Liver (tissue), 8 donors: ENCODE measurements at regions not wholly inside any gene's neighbourhood (a gene's known extent, or its start where the extent isn't known, plus 50 kb on each side); places are given as distances from the start of the nearest gene placed in this dataset.

Experiments
- DNase-seq: peaks from one replicate; pipeline ENCODE4 v3.0.0-alpha.2; 2017; ENCODE audit warnings: low spot score
- H3K27ac ChIP-seq, 2 donors: one replicate each; pipeline ENCODE4 v1.7.0; 2013; ENCODE audit warnings: inconsistent platforms in 2 of 2, low read length in 2 of 2, control low read depth in 1 of 2, low read depth in 1 of 2, mild to moderate bottlenecking in 1 of 2
- H3K27me3 ChIP-seq, 4 donors: one replicate each; pipeline versions ENCODE4 v1.6.1 to v1.7.0; 2013; ENCODE audit warnings: low read length in 3 of 4, inconsistent platforms in 1 of 4, mild to moderate bottlenecking in 1 of 4, moderate library complexity in 1 of 4; ENCODE audit not compliant: control insufficient read depth in 4 of 4, insufficient read depth in 4 of 4
- H3K36me3 ChIP-seq, 4 donors: one replicate each; pipeline versions ENCODE4 v1.6.1 to v1.7.0; 2013; ENCODE audit warnings: low read length in 3 of 4, mild to moderate bottlenecking in 3 of 4, low read depth in 1 of 4, moderate library complexity in 1 of 4; ENCODE audit not compliant: control insufficient read depth in 4 of 4, insufficient read depth in 3 of 4
- H3K4me1 ChIP-seq, 4 donors: one replicate each; pipeline versions ENCODE4 v1.6.1 to v1.7.0; 2013; ENCODE audit warnings: low read length in 3 of 4, mild to moderate bottlenecking in 3 of 4, moderate library complexity in 1 of 4; ENCODE audit not compliant: control insufficient read depth in 4 of 4, insufficient read depth in 4 of 4
- H3K4me3 ChIP-seq, 3 donors: one replicate each; pipeline versions ENCODE4 v1.6.1 to v1.7.0; 2013; ENCODE audit warnings: low read length in 3 of 3, control low read depth in 1 of 3, low read depth in 1 of 3, mild to moderate bottlenecking in 1 of 3
- H3K9ac ChIP-seq, 2 donors: one replicate each; pipeline ENCODE4 v1.7.0; 2013; ENCODE audit warnings: low read length in 2 of 2, mild to moderate bottlenecking in 2 of 2, moderate library complexity in 2 of 2, control low read depth in 1 of 2, low read depth in 1 of 2
- H3K9me3 ChIP-seq, 4 donors: one replicate each; pipeline versions ENCODE4 v1.6.1 to v1.7.0; 2013; ENCODE audit warnings: low read length in 3 of 4; ENCODE audit not compliant: control insufficient read depth in 4 of 4
- EGR1 ChIP-seq, 2 donors: IDR thresholded peaks; 2 replicates each; pipeline ENCODE4 v1.6.1; 2016 to 2018; ENCODE audit warnings: antibody characterized with exemption in 2 of 2, low read depth in 2 of 2
- FOXA1 ChIP-seq: IDR thresholded peaks from 2 replicates; pipeline ENCODE4 v1.6.1; 2016; ENCODE audit warnings: antibody characterized with exemption
- FOXA2 ChIP-seq: IDR thresholded peaks from 2 replicates; pipeline ENCODE4 v1.6.1; 2016; ENCODE audit warnings: antibody characterized with exemption
- GABPA ChIP-seq, 2 donors: IDR thresholded peaks in 1 of 2; conservative IDR thresholded peaks in 1 of 2; 2 replicates each; pipeline ENCODE4 v1.6.1; 2016; ENCODE audit warnings: antibody characterized with exemption in 2 of 2, mild to moderate bottlenecking in 1 of 2, moderate library complexity in 1 of 2
- HNF4A ChIP-seq, 2 donors: conservative IDR thresholded peaks; 2 replicates each; pipeline ENCODE4 v1.6.1; 2016; ENCODE audit warnings: antibody characterized with exemption in 2 of 2, mild to moderate bottlenecking in 2 of 2
- HNF4G ChIP-seq: IDR thresholded peaks from 2 replicates; pipeline ENCODE4 v1.6.1; 2016; ENCODE audit warnings: antibody characterized with exemption
- JUND ChIP-seq, 2 donors: IDR thresholded peaks; 2 replicates each; pipeline ENCODE4 v1.6.1; 2016; ENCODE audit warnings: antibody characterized with exemption in 2 of 2
- NR2F2 ChIP-seq: IDR thresholded peaks from 2 replicates; pipeline ENCODE4 v1.6.1; 2016; ENCODE audit warnings: antibody characterized with exemption
- RAD21 ChIP-seq, 2 donors: IDR thresholded peaks; 2 replicates each; pipeline ENCODE4 v1.6.1; 2016; ENCODE audit warnings: antibody characterized with exemption in 2 of 2, mild to moderate bottlenecking in 2 of 2
- RXRA ChIP-seq, 2 donors: IDR thresholded peaks; 2 replicates each; pipeline ENCODE4 v1.6.1; 2017 to 2018; ENCODE audit warnings: antibody characterized with exemption in 2 of 2, mild to moderate bottlenecking in 1 of 2
- SP1 ChIP-seq: IDR thresholded peaks from 2 replicates; pipeline ENCODE4 v1.6.1; 2018; ENCODE audit warnings: antibody characterized with exemption, mild to moderate bottlenecking
- TAF1 ChIP-seq: conservative IDR thresholded peaks from 2 replicates; pipeline ENCODE4 v1.6.1; 2016; ENCODE audit warnings: antibody characterized with exemption, mild to moderate bottlenecking
- YY1 ChIP-seq: IDR thresholded peaks from 2 replicates; pipeline ENCODE4 v1.6.1; 2016; ENCODE audit warnings: antibody characterized with exemption, mild to moderate bottlenecking
- ZBTB33 ChIP-seq: IDR thresholded peaks from 2 replicates; pipeline ENCODE4 v1.6.1; 2016; ENCODE audit warnings: antibody characterized with exemption
- WGBS: extraction: QIAGEN DNeasy Blood & Tissue Kit; methylation state at CpG from one replicate; pipeline ENCODE4 v1.1.7; 2013; 5-methylcytosine and 5-hydroxymethylcytosine counted together
- TF ChIP-seq, protein P1 (sequence below): IDR thresholded peaks from 2 replicates; pipeline ENCODE4 v1.6.1; 2016; ENCODE audit warnings: antibody characterized with exemption, mild to moderate bottlenecking
- TF ChIP-seq, protein P2 (sequence below): fragments of 150-350 bp; IDR thresholded peaks from 2 replicates; pipeline ENCODE4 v1.5.1; 2017; ENCODE audit warnings: improper control_type of control experiment, low read depth, low read length; ENCODE audit not compliant: missing input control
- TF ChIP-seq, protein P3 (sequence below): IDR thresholded peaks from 2 replicates; pipeline ENCODE4 v1.6.1; 2016; ENCODE audit warnings: antibody characterized with exemption
- TF ChIP-seq, protein P4 (sequence below): IDR thresholded peaks from 2 replicates; pipeline ENCODE4 v1.6.1; 2016; ENCODE audit warnings: antibody characterized with exemption
- donor health status: healthy.
- donor health status: healthy.
- donor health status: healthy.
- donor health status: healthy.
- donor health status: healthy.

- Histone ChIP-seq H3K4me3 (no peak overlapping the region), H3K4me1 (no peaks in the 10 kb centered on the region), H3K9me3 (no peaks in the 10 kb centered on the region), H3K27ac (no peak overlapping the region), H3K36me3 (no peaks in the 10 kb centered on the region), H3K9ac (no peak overlapping the region), H3K27me3 (no peaks in the 10 kb centered on the region)
- no peak for DNase-seq
- TF ChIP-seq GABPA (IDR thresholded peaks at IDR 0.05 in 1 of 2, conservative IDR thresholded peaks at IDR 0.05 in 1 of 2), result no peak
- no peak for TF ChIP-seq JUND (IDR thresholded peaks at IDR 0.05)
- TF ChIP-seq HNF4G, result no peak
- no peak for TF ChIP-seq NR2F2
- TF ChIP-seq RXRA (IDR thresholded peaks at IDR 0.05), result no peak
- 46% methylated on average over 4 of the region's 4 CpGs for WGBS
Measured at GRCh38 chr4:57233386-57233785, 123.2 kb upstream of the IGFBP7 start.

- 88% methylated on average over 2 of the region's 2 CpGs for WGBS
Measured at GRCh38 chr4:57231781-57232180, 121.6 kb upstream of the IGFBP7 start.

More at GRCh38 chr4:57231781-57232180, 121.6 kb upstream of the IGFBP7 start:
- no peaks in the 10 kb centered on the region for H3K36me3 ChIP-seq
- H3K4me1 ChIP-seq, result no peaks in the 10 kb centered on the region
- no peak overlapping the region for H3K27ac ChIP-seq
- no peak overlapping the region for H3K4me3 ChIP-seq
- TF ChIP-seq JUND (IDR thresholded peaks at IDR 0.05), result no peak
- TF ChIP-seq EGR1 (IDR thresholded peaks at IDR 0.05; ENCODE audit: low read depth in 2 of 2), result no peak
- no peak for TF ChIP-seq RXRA (IDR thresholded peaks at IDR 0.05)
- TF ChIP-seq FOXA1, result no peak
- TF ChIP-seq SP1, result no peak
- TF ChIP-seq YY1, result no peak
- no peak for TF ChIP-seq HNF4G
- TF ChIP-seq, protein P1, sequence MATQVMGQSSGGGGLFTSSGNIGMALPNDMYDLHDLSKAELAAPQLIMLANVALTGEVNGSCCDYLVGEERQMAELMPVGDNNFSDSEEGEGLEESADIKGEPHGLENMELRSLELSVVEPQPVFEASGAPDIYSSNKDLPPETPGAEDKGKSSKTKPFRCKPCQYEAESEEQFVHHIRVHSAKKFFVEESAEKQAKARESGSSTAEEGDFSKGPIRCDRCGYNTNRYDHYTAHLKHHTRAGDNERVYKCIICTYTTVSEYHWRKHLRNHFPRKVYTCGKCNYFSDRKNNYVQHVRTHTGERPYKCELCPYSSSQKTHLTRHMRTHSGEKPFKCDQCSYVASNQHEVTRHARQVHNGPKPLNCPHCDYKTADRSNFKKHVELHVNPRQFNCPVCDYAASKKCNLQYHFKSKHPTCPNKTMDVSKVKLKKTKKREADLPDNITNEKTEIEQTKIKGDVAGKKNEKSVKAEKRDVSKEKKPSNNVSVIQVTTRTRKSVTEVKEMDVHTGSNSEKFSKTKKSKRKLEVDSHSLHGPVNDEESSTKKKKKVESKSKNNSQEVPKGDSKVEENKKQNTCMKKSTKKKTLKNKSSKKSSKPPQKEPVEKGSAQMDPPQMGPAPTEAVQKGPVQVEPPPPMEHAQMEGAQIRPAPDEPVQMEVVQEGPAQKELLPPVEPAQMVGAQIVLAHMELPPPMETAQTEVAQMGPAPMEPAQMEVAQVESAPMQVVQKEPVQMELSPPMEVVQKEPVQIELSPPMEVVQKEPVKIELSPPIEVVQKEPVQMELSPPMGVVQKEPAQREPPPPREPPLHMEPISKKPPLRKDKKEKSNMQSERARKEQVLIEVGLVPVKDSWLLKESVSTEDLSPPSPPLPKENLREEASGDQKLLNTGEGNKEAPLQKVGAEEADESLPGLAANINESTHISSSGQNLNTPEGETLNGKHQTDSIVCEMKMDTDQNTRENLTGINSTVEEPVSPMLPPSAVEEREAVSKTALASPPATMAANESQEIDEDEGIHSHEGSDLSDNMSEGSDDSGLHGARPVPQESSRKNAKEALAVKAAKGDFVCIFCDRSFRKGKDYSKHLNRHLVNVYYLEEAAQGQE, result no peak
- TF ChIP-seq TAF1, result no peak
- no peak for TF ChIP-seq HNF4A (conservative IDR thresholded peaks at IDR 0.05)
- no peak for TF ChIP-seq NR2F2
- TF ChIP-seq ZBTB33, result no peak
- TF ChIP-seq, protein P2, sequence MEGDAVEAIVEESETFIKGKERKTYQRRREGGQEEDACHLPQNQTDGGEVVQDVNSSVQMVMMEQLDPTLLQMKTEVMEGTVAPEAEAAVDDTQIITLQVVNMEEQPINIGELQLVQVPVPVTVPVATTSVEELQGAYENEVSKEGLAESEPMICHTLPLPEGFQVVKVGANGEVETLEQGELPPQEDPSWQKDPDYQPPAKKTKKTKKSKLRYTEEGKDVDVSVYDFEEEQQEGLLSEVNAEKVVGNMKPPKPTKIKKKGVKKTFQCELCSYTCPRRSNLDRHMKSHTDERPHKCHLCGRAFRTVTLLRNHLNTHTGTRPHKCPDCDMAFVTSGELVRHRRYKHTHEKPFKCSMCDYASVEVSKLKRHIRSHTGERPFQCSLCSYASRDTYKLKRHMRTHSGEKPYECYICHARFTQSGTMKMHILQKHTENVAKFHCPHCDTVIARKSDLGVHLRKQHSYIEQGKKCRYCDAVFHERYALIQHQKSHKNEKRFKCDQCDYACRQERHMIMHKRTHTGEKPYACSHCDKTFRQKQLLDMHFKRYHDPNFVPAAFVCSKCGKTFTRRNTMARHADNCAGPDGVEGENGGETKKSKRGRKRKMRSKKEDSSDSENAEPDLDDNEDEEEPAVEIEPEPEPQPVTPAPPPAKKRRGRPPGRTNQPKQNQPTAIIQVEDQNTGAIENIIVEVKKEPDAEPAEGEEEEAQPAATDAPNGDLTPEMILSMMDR, result no peak
- no peak for TF ChIP-seq RAD21 (IDR thresholded peaks at IDR 0.05)
- no peak for TF ChIP-seq FOXA2
- TF ChIP-seq, protein P3, sequence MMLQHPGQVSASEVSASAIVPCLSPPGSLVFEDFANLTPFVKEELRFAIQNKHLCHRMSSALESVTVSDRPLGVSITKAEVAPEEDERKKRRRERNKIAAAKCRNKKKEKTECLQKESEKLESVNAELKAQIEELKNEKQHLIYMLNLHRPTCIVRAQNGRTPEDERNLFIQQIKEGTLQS, result no peak
- TF ChIP-seq, protein P4, sequence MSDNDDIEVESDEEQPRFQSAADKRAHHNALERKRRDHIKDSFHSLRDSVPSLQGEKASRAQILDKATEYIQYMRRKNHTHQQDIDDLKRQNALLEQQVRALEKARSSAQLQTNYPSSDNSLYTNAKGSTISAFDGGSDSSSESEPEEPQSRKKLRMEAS, result no peak
- no peak for TF ChIP-seq GABPA (IDR thresholded peaks at IDR 0.05 in 1 of 2, conservative IDR thresholded peaks at IDR 0.05 in 1 of 2)
- no peak for DNase-seq
- no peak overlapping the region for H3K9ac ChIP-seq
- no peaks in the 10 kb centered on the region for H3K9me3 ChIP-seq
- no peaks in the 10 kb centered on the region for H3K27me3 ChIP-seq
